ENCODE measurements at regions not wholly inside any gene's neighbourhood (a gene's known extent, or its start where the extent isn't known, plus 50 kb on each side); places are given as distances from the start of the nearest gene placed in this dataset.

DNA sequence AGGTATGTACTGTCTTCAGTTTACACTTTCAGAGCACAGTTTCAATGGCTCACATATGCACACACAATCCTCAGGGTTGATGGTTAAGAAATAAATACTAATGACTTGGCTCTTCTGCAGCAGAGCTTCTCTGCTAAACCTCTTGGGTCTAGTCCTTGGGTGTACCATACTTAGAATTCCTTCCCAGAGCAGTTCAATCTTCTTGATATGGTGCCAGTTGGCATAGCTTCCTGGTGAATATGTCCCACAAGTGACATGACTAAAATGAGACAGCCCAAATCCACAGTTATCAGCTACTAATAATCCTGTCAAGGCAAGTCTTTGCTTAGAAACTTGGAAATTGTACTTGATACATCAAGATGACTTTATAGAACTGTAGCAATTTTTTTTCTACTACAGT, 654.4 kb downstream of the IQCM start:
- Mint-ChIP-seq H3K4me1 (ENCODE audit: low read depth, unreplicated experiment) (peaks cover 5% of the 10 kb centered on the region), H3K27ac (ENCODE audit: unreplicated experiment) (no peak overlapping the region), H3K4me3 (ENCODE audit: unreplicated experiment) (no peak overlapping the region), H3K9me3 (ENCODE audit: unreplicated experiment) (peaks cover 7% of the 10 kb centered on the region), H3K36me3 (ENCODE audit: insufficient read depth, unreplicated experiment) (no peaks in the 10 kb centered on the region), H3K27me3 (ENCODE audit: insufficient read depth, unreplicated experiment) (no peaks in the 10 kb centered on the region)
- Histone ChIP-seq H3K4me3 (ENCODE audit: low read depth, low read length) (no peak overlapping the region), H3K9me3 (no peaks in the 10 kb centered on the region), H3K36me3 (ENCODE audit: control insufficient read depth, insufficient read depth, low read length) (no peaks in the 10 kb centered on the region), H3K4me1 (peaks cover 19% of the 10 kb centered on the region), H3K27me3 (replicated peaks; ENCODE audit: control insufficient read depth, insufficient read depth, low read length) (no peaks in the 10 kb centered on the region)
- CTCF ChIA-PET, result no interaction called here
- intact Hi-C loops (cut with micrococcal nuclease; ENCODE audit: unreplicated experiment), result no loop called here
- TF ChIP-seq, protein P1, sequence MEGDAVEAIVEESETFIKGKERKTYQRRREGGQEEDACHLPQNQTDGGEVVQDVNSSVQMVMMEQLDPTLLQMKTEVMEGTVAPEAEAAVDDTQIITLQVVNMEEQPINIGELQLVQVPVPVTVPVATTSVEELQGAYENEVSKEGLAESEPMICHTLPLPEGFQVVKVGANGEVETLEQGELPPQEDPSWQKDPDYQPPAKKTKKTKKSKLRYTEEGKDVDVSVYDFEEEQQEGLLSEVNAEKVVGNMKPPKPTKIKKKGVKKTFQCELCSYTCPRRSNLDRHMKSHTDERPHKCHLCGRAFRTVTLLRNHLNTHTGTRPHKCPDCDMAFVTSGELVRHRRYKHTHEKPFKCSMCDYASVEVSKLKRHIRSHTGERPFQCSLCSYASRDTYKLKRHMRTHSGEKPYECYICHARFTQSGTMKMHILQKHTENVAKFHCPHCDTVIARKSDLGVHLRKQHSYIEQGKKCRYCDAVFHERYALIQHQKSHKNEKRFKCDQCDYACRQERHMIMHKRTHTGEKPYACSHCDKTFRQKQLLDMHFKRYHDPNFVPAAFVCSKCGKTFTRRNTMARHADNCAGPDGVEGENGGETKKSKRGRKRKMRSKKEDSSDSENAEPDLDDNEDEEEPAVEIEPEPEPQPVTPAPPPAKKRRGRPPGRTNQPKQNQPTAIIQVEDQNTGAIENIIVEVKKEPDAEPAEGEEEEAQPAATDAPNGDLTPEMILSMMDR (IDR thresholded peaks at IDR 0.05; ENCODE audit: insufficient read depth in 1 of 2, low read depth in 1 of 2, low read length in 1 of 2, severe bottlenecking in 1 of 2, unreplicated experiment in 1 of 2), result no peak
- BruUV-seq (replicated peaks), result no TSS peak
- POLR2A ChIA-PET, result no interaction called here
- no peak for DNase-seq

DNA sequence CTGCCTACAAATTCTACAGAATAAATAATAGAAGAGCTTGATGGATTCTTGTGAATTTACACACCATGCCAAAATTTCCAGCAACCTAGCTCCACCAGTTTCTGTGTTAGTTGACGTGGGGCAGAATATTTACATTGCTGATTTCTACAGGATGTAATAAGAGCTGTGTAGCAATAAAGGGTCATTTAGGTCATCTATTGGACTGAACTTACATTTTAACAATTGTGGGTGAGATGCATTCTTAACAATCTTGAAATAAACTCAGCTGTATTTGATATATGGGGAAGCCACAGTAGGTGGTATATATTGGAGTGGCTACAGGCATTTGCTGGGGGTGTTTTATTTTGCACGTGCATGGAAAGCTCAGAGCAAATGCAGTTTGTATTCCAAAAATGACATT, 655.3 kb downstream of the IQCM start:
- H3K4me1 Mint-ChIP-seq (ENCODE audit: low read depth, unreplicated experiment), result peaks cover 6% of the 10 kb centered on the region

GRCh38 chr4:149158817-149159216, 656.8 kb downstream of the IQCM start:
- Histone ChIP-seq H3K9me3 (no peaks in the 10 kb centered on the region), H3K4me1 (no peaks in the 10 kb centered on the region), H3K27me3 (replicated peaks; ENCODE audit: control insufficient read depth, insufficient read depth, low read length) (no peaks in the 10 kb centered on the region), H3K4me3 (ENCODE audit: low read depth, low read length) (no peak overlapping the region), H3K36me3 (ENCODE audit: control insufficient read depth, insufficient read depth, low read length) (no peaks in the 10 kb centered on the region)
- intact Hi-C loops (cut with micrococcal nuclease; ENCODE audit: unreplicated experiment), result no loop called here
- ChIA-PET CTCF (no interaction called here), POLR2A (no interaction called here)
- H3K9me3 Mint-ChIP-seq (ENCODE audit: unreplicated experiment), result peaks cover 8% of the 10 kb centered on the region
- H3K27me3 Mint-ChIP-seq (ENCODE audit: insufficient read depth, unreplicated experiment), result no peaks in the 10 kb centered on the region
- peaks cover 6% of the 10 kb centered on the region for H3K4me1 Mint-ChIP-seq (ENCODE audit: low read depth, unreplicated experiment)
- no peaks in the 10 kb centered on the region for H3K36me3 Mint-ChIP-seq (ENCODE audit: insufficient read depth, unreplicated experiment)
- DNase-seq, result no peak
- H3K4me3 Mint-ChIP-seq (ENCODE audit: unreplicated experiment), result no peak overlapping the region
- no TSS peak for BruUV-seq (replicated peaks)
- H3K27ac Mint-ChIP-seq (ENCODE audit: unreplicated experiment), result no peak overlapping the region
- TF ChIP-seq, protein P1 (IDR thresholded peaks at IDR 0.05; ENCODE audit: insufficient read depth in 1 of 2, low read depth in 1 of 2, low read length in 1 of 2, severe bottlenecking in 1 of 2, unreplicated experiment in 1 of 2), result no peak

More for the DNA sequence above, 655.3 kb downstream of the IQCM start:
- no peaks in the 10 kb centered on the region for H3K36me3 Mint-ChIP-seq (ENCODE audit: insufficient read depth, unreplicated experiment)
- DNase-seq, result no peak
- ChIA-PET POLR2A (no interaction called here), CTCF (no interaction called here)
- H3K27me3 ChIP-seq (replicated peaks; ENCODE audit: control insufficient read depth, insufficient read depth, low read length), result no peaks in the 10 kb centered on the region
- intact Hi-C loops (cut with micrococcal nuclease; ENCODE audit: unreplicated experiment), result no loop called here
- no TSS peak for BruUV-seq (replicated peaks)
- H3K27me3 Mint-ChIP-seq (ENCODE audit: insufficient read depth, unreplicated experiment), result no peaks in the 10 kb centered on the region
- no peak overlapping the region for H3K4me3 Mint-ChIP-seq (ENCODE audit: unreplicated experiment)
- H3K27ac Mint-ChIP-seq (ENCODE audit: unreplicated experiment), result no peak overlapping the region
- no peaks in the 10 kb centered on the region for H3K36me3 ChIP-seq (ENCODE audit: control insufficient read depth, insufficient read depth, low read length)
- no peak overlapping the region for H3K4me3 ChIP-seq (ENCODE audit: low read depth, low read length)
- TF ChIP-seq, protein P1 (IDR thresholded peaks at IDR 0.05; ENCODE audit: insufficient read depth in 1 of 2, low read depth in 1 of 2, low read length in 1 of 2, severe bottlenecking in 1 of 2, unreplicated experiment in 1 of 2), result no peak
- no peaks in the 10 kb centered on the region for H3K9me3 ChIP-seq
- peaks cover 8% of the 10 kb centered on the region for H3K9me3 Mint-ChIP-seq (ENCODE audit: unreplicated experiment)
- H3K4me1 ChIP-seq, result peaks cover 12% of the 10 kb centered on the region
